ENCODE measurements at regions not wholly inside any gene's neighbourhood (a gene's known extent, or its start where the extent isn't known, plus 50 kb on each side); places are given as distances from the start of the nearest gene placed in this dataset.

DNA sequence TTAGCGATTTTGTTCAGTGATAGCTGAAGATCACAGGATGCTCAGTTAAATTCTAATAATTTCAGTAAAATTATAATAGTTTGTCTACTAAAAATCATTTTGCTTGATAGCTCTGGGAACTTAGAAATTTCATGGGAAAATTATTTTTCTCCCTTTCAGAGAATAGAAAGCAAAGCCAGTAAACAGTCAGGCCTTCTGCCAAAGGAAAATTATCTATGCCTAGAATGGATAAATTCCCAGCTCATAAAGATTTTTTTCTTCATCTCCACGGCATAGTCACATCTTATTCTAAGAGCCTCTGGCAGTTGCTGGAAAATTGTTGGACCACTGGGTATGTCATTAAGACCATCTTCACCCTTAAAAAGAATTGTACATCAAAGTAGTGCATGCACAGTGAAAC lies 169.6 kb upstream of the ANO3 start:
- TF ChIP-seq CTCF (IDR thresholded peaks at IDR 0.05), result no peak
- no peak for TF ChIP-seq POLR2AphosphoS5 (IDR thresholded peaks at IDR 0.05; ENCODE audit: low read depth, low read length)
- TF ChIP-seq REST (IDR thresholded peaks at IDR 0.05; ENCODE audit: insufficient read depth in 1 of 2, low read depth in 2 of 2, low read length in 1 of 2), result no peak
- TF ChIP-seq TCF7L2 (IDR thresholded peaks at IDR 0.05; ENCODE audit: low read depth, low read length), result no peak
- TF ChIP-seq SIN3A (IDR thresholded peaks at IDR 0.05; ENCODE audit: borderline replicate concordance, insufficient read depth, low read depth, low read length), result no peak
